ENCODE measurements at regions not wholly inside any gene's neighbourhood (a gene's known extent, or its start where the extent isn't known, plus 50 kb on each side); places are given as distances from the start of the nearest gene placed in this dataset.
"Not testable (repeated sequence)": the region's sequence is repeated elsewhere in the genome, so short reads cannot be mapped to it uniquely, and the experiment has no call there.

GRCh38 chr4:111941957-111942356, 203.3 kb upstream of the FAM241A start:
- Histone ChIP-seq H3K27me3 (ENCODE audit: control insufficient read depth, insufficient read depth, low read length) (no peaks in the 10 kb centered on the region), H3K9me3 (ENCODE audit: control insufficient read depth, insufficient read depth, low read length) (no peaks in the 10 kb centered on the region), H3K36me3 (ENCODE audit: control insufficient read depth, insufficient read depth, low read length) (no peaks in the 10 kb centered on the region), H3K4me3 (ENCODE audit: low read depth, low read length) (no peak overlapping the region), H3K9ac (ENCODE audit: low read depth, low read length) (no peak overlapping the region), H3K4me1 (ENCODE audit: control insufficient read depth, insufficient read depth, low read length) (no peaks in the 10 kb centered on the region), H3K27ac (ENCODE audit: low read depth, low read length) (no peak overlapping the region)

DNA sequence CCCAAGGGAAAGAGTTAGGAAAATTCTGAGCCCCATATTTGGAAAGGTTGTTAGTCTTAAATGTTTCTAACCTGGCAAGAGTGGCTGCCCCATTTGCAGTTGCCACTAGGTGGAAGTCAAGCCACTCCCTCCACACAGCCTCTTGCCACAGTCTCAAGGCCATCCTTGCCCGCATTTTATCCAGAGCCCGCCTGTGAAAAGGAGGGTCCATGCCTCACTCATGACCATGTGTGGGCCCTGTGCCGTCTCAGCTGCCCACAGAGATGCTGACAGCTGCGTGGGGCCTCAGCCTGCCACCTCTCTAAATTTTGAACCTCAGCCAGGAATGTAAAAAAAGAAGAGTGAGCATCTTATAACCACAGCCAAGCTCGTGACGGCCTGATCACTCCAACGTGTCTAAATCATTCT, 201.5 kb upstream of the FAM241A start:
- H3K27me3 ChIP-seq (ENCODE audit: control insufficient read depth, insufficient read depth, low read length): no peaks in the 10 kb centered on the region
- no peaks in the 10 kb centered on the region for H3K36me3 ChIP-seq (ENCODE audit: control insufficient read depth, insufficient read depth, low read length)
- H3K4me1 ChIP-seq (ENCODE audit: control insufficient read depth, insufficient read depth, low read length): no peaks in the 10 kb centered on the region
- H3K9me3 ChIP-seq (ENCODE audit: control insufficient read depth, insufficient read depth, low read length): no peaks in the 10 kb centered on the region
- H3K4me3 ChIP-seq (ENCODE audit: low read depth, low read length): no peak overlapping the region
- no peak overlapping the region for H3K27ac ChIP-seq (ENCODE audit: low read depth, low read length)
- no peak overlapping the region for H3K9ac ChIP-seq (ENCODE audit: low read depth, low read length)

DNA sequence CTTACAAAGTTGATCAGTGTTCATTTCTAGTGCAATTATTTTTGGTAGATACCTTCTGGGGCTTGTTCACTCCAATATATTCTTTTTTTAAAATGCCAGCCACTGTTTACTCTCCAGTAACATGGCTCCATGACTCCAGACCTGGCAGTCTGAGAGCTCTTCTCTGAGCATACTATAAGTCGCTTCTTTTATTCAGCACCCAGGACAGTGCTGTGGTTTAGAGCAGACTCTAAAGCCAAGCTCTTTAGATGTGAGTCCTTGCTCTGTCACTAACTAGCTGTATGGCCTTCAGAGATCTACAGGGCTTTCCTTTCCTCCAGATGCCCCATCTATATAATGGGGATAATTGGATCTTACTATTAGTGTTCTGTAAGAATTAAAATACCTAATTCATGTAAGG, 200.2 kb upstream of the FAM241A start:
- Histone ChIP-seq H3K9ac (ENCODE audit: low read depth, low read length) (no peak overlapping the region), H3K4me3 (ENCODE audit: low read depth, low read length) (no peak overlapping the region), H3K27me3 (ENCODE audit: control insufficient read depth, insufficient read depth, low read length) (no peaks in the 10 kb centered on the region), H3K4me1 (ENCODE audit: control insufficient read depth, insufficient read depth, low read length) (no peaks in the 10 kb centered on the region), H3K36me3 (ENCODE audit: control insufficient read depth, insufficient read depth, low read length) (no peaks in the 10 kb centered on the region), H3K27ac (ENCODE audit: low read depth, low read length) (no peak overlapping the region), H3K9me3 (ENCODE audit: control insufficient read depth, insufficient read depth, low read length) (no peaks in the 10 kb centered on the region)

DNA sequence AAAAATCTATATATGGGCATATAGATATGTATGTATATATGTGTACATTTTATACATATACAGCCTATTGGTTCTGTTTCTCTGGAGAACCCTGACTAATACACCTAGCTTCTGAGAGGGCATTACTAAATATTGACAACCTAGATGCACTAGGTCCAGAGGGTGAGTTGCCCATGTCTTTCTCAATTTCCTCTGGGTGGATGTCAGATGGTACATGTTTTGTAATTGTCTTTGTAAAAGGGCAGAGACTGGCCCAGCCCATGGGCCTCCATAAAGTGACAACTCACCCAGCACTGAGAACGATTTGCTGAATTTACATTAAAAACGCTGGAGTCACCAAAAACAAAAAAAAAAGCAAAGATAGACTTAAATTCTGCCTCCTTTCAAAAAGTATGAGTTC, 198.5 kb upstream of the FAM241A start:
- Histone ChIP-seq H3K36me3 (ENCODE audit: control insufficient read depth, insufficient read depth, low read length) (no peaks in the 10 kb centered on the region), H3K4me1 (ENCODE audit: control insufficient read depth, insufficient read depth, low read length) (no peaks in the 10 kb centered on the region), H3K9ac (ENCODE audit: low read depth, low read length) (no peak overlapping the region), H3K9me3 (ENCODE audit: control insufficient read depth, insufficient read depth, low read length) (no peaks in the 10 kb centered on the region), H3K27me3 (ENCODE audit: control insufficient read depth, insufficient read depth, low read length) (no peaks in the 10 kb centered on the region), H3K4me3 (ENCODE audit: low read depth, low read length) (no peak overlapping the region), H3K27ac (ENCODE audit: low read depth, low read length) (no peak overlapping the region)

DNA sequence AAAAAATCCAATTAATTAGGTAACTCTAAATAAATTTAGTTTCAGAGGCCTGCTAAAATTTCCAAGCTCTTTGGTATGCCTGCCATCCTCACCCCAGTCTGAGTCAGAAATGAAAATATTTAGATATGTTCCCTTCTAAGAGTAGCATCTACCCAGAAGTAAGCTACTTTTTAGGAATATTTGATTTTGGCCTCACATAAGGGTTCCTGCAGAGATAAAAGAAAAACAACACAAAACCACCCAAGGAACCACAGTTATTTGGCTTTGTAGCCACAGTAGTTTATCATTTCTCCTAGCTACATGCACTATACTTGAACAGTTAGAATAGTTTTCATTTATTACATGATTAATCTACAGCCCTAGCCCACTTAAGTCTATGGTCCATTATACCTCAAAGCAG, 192.6 kb upstream of the FAM241A start:
- Histone ChIP-seq H3K27ac (ENCODE audit: low read depth, low read length) (no peak overlapping the region), H3K9ac (ENCODE audit: low read depth, low read length) (no peak overlapping the region), H3K9me3 (ENCODE audit: control insufficient read depth, insufficient read depth, low read length) (no peaks in the 10 kb centered on the region), H3K4me3 (ENCODE audit: low read depth, low read length) (no peak overlapping the region), H3K36me3 (ENCODE audit: control insufficient read depth, insufficient read depth, low read length) (no peaks in the 10 kb centered on the region), H3K27me3 (ENCODE audit: control insufficient read depth, insufficient read depth, low read length) (no peaks in the 10 kb centered on the region), H3K4me1 (ENCODE audit: control insufficient read depth, insufficient read depth, low read length) (no peaks in the 10 kb centered on the region)

- Histone ChIP-seq H3K27me3 (ENCODE audit: control insufficient read depth, insufficient read depth, low read length) (no peaks in the 10 kb centered on the region), H3K4me3 (ENCODE audit: low read depth, low read length) (no peak overlapping the region), H3K9ac (ENCODE audit: low read depth, low read length) (no peak overlapping the region), H3K27ac (ENCODE audit: low read depth, low read length) (no peak overlapping the region), H3K4me1 (ENCODE audit: control insufficient read depth, insufficient read depth, low read length) (no peaks in the 10 kb centered on the region), H3K9me3 (ENCODE audit: control insufficient read depth, insufficient read depth, low read length) (no peaks in the 10 kb centered on the region), H3K36me3 (ENCODE audit: control insufficient read depth, insufficient read depth, low read length) (no peaks in the 10 kb centered on the region)
Measured at GRCh38 chr4:111954550-111954949, 190.7 kb upstream of the FAM241A start.

DNA sequence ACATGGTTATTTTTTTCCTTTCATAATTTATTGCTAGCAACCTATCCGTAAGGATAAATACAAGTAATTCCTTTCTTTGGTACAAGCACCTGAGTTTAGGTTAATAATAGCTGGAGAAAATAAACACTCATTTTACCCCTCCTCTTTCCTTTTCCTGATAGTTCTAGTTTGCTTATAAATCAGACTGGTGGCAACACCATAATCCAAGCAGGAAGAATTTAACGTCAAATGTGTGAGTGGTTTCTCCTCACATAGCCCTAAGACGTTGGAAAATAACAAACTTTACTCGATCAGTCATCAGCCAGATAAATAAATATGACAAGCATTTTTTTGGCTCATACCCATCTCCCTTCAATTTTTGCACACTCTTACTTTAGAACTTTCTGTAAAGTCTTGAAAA, 190.3 kb upstream of the FAM241A start:
- H3K27ac ChIP-seq (ENCODE audit: low read depth, low read length): no peak overlapping the region
- no peaks in the 10 kb centered on the region for H3K4me1 ChIP-seq (ENCODE audit: control insufficient read depth, insufficient read depth, low read length)
- no peak overlapping the region for H3K4me3 ChIP-seq (ENCODE audit: low read depth, low read length)
- no peaks in the 10 kb centered on the region for H3K27me3 ChIP-seq (ENCODE audit: control insufficient read depth, insufficient read depth, low read length)
- no peak overlapping the region for H3K9ac ChIP-seq (ENCODE audit: low read depth, low read length)
- no peaks in the 10 kb centered on the region for H3K9me3 ChIP-seq (ENCODE audit: control insufficient read depth, insufficient read depth, low read length)
- H3K36me3 ChIP-seq (ENCODE audit: control insufficient read depth, insufficient read depth, low read length): no peaks in the 10 kb centered on the region

DNA sequence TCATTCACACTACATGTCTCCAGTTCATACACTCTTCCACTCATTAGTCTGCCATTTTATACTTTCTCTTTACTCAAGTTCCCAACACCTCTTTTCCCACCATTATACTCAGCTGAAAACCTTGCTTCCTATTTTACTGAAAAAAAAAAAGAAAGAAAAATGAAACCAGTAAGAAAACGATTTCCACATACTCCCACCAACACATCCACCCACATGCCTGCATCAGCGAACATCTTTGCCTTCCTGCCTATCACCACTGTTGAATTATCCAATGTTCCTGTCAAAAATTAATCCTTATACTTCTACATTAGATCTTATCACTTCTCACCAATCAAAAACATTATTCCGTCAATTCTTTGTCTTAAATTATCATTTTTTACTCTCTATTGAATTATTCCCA, 188.1 kb upstream of the FAM241A start:
- Histone ChIP-seq H3K4me1 (ENCODE audit: control insufficient read depth, insufficient read depth, low read length) (no peaks in the 10 kb centered on the region), H3K9me3 (ENCODE audit: control insufficient read depth, insufficient read depth, low read length) (no peaks in the 10 kb centered on the region), H3K27me3 (ENCODE audit: control insufficient read depth, insufficient read depth, low read length) (no peaks in the 10 kb centered on the region), H3K27ac (ENCODE audit: low read depth, low read length) (no peak overlapping the region), H3K4me3 (ENCODE audit: low read depth, low read length) (no peak overlapping the region), H3K9ac (ENCODE audit: low read depth, low read length) (no peak overlapping the region), H3K36me3 (ENCODE audit: control insufficient read depth, insufficient read depth, low read length) (no peaks in the 10 kb centered on the region)

GRCh38 chr4:111957997-111958396, 187.3 kb upstream of the FAM241A start:
- no peaks in the 10 kb centered on the region for H3K9me3 ChIP-seq (ENCODE audit: control insufficient read depth, insufficient read depth, low read length)
- no peaks in the 10 kb centered on the region for H3K4me1 ChIP-seq (ENCODE audit: control insufficient read depth, insufficient read depth, low read length)
- no peak overlapping the region for H3K27ac ChIP-seq (ENCODE audit: low read depth, low read length)
- no peaks in the 10 kb centered on the region for H3K36me3 ChIP-seq (ENCODE audit: control insufficient read depth, insufficient read depth, low read length)
- H3K27me3 ChIP-seq (ENCODE audit: control insufficient read depth, insufficient read depth, low read length): no peaks in the 10 kb centered on the region
- H3K4me3 ChIP-seq (ENCODE audit: low read depth, low read length): no peak overlapping the region
- H3K9ac ChIP-seq (ENCODE audit: low read depth, low read length): no peak overlapping the region

DNA sequence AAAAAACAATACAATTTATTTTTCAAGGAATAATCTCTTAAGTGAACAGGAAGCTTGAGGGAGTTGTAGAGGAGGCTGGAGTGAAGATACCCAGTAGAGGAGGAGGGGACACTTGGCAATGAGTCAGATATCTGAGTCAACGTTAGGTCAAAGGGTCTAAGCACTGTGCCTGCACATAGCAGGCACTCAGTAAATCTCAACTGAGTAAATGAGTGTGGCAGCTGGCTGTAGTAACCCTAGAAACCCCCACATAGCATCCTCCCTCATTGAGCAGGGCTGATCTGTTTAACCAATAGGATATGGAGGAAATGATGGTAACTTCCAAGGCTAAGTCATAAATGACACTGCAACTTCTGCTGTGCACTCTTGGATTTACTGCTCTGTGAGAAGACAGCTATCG, 186.0 kb upstream of the FAM241A start:
- Histone ChIP-seq H3K4me3 (ENCODE audit: low read depth, low read length) (no peak overlapping the region), H3K27me3 (ENCODE audit: control insufficient read depth, insufficient read depth, low read length) (no peaks in the 10 kb centered on the region), H3K9me3 (ENCODE audit: control insufficient read depth, insufficient read depth, low read length) (no peaks in the 10 kb centered on the region), H3K4me1 (ENCODE audit: control insufficient read depth, insufficient read depth, low read length) (no peaks in the 10 kb centered on the region), H3K36me3 (ENCODE audit: control insufficient read depth, insufficient read depth, low read length) (no peaks in the 10 kb centered on the region), H3K9ac (ENCODE audit: low read depth, low read length) (no peak overlapping the region), H3K27ac (ENCODE audit: low read depth, low read length) (no peak overlapping the region)

GRCh38 chr4:111960241-111960667, 185.0 kb upstream of the FAM241A start:
- H3K9me3 ChIP-seq (ENCODE audit: control insufficient read depth, insufficient read depth, low read length): no peaks in the 10 kb centered on the region
- H3K4me3 ChIP-seq (ENCODE audit: low read depth, low read length): no peak overlapping the region
- no peaks in the 10 kb centered on the region for H3K27me3 ChIP-seq (ENCODE audit: control insufficient read depth, insufficient read depth, low read length)
- no peaks in the 10 kb centered on the region for H3K36me3 ChIP-seq (ENCODE audit: control insufficient read depth, insufficient read depth, low read length)
- no peaks in the 10 kb centered on the region for H3K4me1 ChIP-seq (ENCODE audit: control insufficient read depth, insufficient read depth, low read length)
- no peak overlapping the region for H3K9ac ChIP-seq (ENCODE audit: low read depth, low read length)
- H3K27ac ChIP-seq (ENCODE audit: low read depth, low read length): no peak overlapping the region

- H3K27me3 ChIP-seq (ENCODE audit: control insufficient read depth, insufficient read depth, low read length); H3K4me1 ChIP-seq (ENCODE audit: control insufficient read depth, insufficient read depth, low read length); H3K4me3 ChIP-seq (ENCODE audit: low read depth, low read length); H3K9ac ChIP-seq (ENCODE audit: low read depth, low read length); H3K27ac ChIP-seq (ENCODE audit: low read depth, low read length); H3K9me3 ChIP-seq (ENCODE audit: control insufficient read depth, insufficient read depth, low read length); H3K36me3 ChIP-seq (ENCODE audit: control insufficient read depth, insufficient read depth, low read length): not testable (repeated sequence)
Measured at GRCh38 chr4:111961026-111961425, 184.2 kb upstream of the FAM241A start.

Measured in HUES48 (cell line).